NCI-H345 treated with DMSO at 0.1 percent for 48 hours (cell line): ENCODE measurements at regions not wholly inside any gene's neighbourhood (a gene's known extent, or its start where the extent isn't known, plus 50 kb on each side); places are given as distances from the start of the nearest gene placed in this dataset.
"Not testable (repeated sequence)": the region's sequence is repeated elsewhere in the genome, so short reads cannot be mapped to it uniquely, and the experiment has no call there.

Experiments used
- DNase-seq: peaks from one replicate; lab custom pipeline; 2025; ENCODE audit not compliant: unreplicated experiment; lab: John Stamatoyannopoulos, UW

DNA sequence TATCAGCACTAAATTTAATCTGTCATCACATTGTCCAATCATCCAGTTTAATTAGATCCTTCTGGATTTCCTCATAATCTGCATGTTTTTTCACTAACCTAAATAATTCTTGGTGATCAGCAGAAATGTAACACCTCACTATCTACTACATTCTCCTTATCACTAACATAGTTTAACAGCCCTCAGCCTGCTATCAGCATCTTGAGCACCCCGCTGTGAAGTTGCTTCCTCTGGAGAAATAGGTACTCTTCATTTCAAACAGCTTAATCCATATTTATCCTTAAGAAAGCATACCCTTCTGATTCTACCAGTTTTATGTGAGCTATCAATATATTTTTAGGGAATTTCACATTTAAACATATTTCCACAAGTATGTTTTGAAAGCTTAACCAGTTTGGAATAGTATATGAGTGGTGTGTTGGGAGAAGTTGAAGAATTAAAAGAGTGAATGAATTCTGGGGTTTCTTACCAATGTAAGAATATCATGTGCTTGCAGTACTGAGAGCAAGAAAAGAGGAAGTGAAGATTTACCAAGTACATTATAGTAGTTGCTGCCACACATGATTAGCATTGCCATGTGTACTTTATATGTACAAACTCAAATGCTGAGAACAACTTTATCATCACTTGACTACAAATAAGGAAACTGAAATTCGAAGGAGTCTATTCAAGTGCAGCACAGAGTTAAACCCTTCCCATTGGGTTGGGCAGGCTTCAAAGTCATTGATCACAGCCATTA, 771.1 kb upstream of the ADGRL4 start:
- DNase-seq, result no peak

DNA sequence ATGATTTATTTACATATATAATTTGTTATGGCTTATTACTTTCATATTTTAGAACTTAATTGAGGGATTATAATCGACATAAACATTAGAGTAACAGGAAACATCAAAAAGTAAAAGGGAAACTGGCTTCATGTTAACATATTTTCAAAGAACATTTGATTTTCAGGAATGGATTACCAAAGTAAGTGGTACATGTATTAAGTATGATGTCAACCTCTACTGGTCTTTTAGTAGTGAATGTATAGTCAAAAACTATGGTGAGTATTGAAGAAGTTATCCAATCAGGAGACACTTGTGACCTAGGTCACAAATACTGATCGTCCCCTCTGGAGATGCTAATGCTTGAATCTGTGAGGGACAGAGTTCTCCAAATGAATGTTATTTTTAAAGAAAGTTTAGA, 768.9 kb upstream of the ADGRL4 start:
- DNase-seq, result no peak

DNA sequence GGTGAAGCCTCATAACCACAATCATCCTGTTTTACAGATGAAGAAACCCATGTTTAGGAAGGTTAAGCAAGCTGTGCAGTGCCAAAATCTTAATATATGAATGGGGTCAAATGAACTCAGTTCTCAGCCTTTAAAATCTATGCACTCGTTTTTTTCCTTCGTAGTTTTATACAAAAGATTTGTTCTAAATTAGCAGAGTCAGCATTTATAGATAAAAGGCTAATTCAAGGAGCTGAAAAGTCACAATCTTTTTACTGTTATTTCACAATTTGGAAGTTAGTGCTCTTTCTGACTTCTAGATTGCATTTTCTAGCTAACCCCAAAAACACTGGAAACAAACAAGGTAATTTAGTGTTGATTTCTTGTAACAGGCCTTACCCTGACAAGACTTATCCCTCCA, 766.9 kb upstream of the ADGRL4 start:
- no peak for DNase-seq

DNA sequence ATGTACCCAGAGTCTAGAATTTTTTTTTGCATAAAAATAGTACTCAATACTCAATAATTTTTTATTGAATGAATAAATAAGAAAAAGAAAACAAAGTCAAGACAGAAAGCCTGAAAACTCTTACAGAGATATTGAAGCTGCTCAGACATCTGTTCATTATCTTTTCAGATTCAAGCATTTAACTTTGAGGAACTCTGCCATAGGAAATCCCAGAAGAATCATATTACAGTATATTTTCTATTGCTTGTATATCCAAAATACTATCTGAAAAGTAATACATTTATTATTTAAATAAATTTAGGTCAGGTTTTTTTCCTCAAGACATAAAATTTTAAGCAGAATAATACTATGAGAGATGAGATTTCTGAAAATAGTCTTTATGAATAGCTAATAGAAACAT, 755.9 kb upstream of the ADGRL4 start:
- no peak for DNase-seq

DNA sequence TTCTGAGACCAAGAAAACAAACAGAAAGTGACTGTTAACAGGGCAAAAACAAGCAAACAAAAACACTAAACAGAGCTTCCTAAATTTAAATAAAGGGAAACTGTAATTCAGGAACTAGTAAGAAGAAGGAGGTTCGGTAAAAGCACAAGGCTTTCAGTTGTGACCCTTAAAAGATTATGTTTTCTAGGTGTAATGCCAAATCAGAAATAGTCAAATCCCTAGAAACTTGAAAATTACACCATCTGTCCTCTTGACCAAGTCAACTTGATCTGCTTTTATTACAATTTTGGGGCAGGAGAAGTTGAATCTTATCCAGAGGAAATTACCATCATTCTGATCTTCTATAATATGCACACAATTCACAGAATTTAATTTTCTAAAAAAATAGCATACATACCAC, 754.0 kb upstream of the ADGRL4 start:
- no peak for DNase-seq

DNA sequence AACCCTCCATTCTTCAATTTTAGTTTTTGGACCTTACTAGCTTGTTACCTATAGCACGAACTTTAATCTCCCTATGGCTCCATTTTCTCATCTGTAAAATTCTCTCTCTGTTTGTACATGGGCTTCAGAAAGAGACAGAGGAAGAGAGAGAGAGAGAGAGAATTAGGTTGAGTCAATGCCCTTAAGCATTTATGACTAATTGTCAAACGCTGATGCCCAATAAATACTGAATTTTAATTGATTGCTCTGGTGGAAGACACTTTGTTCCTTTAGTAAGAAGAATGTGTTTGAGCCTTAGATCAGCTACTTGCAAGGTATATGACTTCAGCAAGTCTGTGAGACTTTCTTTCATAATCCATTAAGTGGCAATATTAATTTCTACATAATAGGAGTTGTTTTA, 743.1 kb upstream of the ADGRL4 start:
- no peak for DNase-seq

DNA sequence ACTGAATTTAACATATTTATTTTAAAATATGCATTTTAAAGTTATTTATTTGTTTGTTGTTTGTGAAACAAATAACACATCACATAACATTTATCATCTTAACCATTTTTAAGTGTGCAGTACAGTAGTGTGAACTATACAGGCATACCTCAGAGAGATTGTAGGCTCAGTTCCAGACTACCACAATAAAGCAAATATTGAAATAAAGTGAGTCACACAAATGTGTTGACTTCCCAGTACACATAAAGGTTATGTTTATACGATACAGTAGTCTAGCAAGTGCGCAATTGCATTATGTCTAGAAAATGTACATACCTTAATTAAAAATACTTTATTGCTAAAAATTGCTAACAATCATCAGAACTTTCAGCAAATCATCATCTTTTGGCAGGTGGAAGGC, 739.4 kb upstream of the ADGRL4 start:
- no peak for DNase-seq

DNA sequence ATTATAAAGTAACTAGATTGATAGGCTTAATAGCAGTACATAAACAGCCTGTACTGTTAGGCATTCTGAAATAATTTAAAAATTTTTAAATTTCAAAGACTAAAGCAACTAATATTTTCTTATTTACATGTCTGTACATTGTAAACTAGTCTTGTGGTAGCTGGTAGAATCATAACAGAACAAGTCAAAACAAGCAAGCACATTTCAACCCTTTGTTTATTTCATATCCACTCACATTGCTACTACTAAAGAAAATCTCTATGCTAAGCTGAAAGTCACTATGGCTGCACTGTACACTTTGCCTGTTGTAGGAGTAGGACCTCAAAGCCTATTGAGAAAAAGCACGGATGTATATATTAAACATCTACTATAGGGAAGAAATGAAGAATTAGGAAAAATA, 738.2 kb upstream of the ADGRL4 start:
- no peak for DNase-seq

DNA sequence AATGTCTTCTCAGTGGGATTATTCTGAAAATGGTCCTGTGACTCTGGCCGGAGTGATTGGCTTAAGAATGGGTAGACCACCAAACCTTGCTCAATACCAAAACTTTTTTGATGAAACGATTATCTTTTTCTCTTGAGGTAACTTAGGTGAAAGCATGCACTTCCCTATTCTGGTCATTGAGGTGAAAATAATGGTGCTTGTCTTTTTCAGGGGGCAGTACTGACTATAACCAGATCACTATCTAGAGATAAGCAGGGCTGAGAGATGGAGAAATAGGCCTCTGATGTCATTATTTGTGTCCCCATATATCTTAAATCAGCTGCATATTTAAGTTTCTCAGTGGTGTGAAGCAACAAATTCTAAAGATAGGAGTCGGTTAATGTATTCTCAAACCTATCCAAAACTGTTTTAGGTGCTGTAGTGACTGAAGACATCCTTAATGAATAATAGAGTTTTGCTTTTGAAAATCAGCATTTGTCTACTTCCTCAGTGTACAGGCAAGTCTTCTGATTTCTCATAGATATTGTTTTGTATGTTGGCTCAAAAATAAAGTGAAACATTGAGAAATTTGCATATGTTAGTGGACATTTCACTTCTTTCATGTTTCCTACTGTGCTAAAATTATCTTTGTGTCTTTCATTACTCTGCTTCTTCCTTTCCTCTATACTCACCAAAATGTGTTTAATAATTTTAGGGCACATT, 735.3 kb upstream of the ADGRL4 start:
- no peak for DNase-seq

DNA sequence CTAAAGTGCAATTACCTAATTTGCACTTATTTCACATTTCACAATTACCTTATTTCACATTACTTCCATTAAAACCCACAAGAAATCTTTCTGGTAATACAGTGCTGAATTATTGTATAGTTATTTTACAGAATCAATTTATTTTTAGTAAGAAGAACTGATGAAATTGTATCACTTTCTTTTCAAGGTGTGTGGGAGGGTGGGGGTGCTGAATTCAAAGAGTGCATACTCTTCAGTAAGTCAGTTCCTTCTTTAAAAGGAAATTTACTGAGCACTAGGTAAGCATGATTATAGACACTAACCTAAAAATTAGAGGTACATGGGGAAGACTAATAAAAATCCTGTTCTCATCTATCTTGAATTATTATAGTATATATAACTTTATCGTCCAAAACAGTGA, 731.6 kb upstream of the ADGRL4 start:
- DNase-seq, result no peak

DNA sequence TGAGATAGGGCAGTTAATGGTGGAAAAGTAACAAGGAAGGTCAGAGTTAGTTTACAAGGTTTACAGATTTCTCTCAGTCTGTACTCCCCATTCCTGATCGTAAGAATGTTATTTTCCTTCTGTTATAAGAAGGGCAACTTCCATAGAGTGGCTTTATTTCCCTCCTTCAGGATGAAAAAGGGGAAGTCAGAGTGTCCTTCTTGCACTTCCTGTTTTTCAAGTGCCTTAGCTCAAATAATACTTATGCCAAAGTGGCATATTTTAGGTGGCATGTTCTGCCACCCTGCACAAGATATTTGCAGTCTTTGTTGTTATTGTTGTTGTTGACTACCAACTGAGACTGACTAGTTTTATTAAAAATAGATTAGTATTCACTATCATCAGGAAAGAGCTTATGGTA, 730.7 kb upstream of the ADGRL4 start:
- DNase-seq, result no peak

DNA sequence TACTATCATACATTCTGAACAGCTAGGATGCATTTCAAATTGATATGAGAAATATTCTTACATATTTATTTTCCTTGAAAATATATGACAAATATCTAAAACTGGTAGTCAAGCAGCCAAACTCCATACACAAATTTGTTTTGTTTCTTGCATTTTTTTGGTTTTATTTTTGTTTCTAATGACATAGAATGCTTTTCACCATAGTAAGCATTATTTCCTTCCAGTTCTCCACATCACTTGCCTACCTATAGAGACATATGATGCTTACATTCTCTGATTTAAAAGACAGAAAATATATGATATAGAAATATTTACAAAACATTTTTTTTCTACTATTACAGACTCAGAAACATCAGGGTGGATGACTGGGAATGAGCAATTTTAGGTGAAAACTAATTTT, 726.4 kb upstream of the ADGRL4 start:
- DNase-seq, result no peak

DNA sequence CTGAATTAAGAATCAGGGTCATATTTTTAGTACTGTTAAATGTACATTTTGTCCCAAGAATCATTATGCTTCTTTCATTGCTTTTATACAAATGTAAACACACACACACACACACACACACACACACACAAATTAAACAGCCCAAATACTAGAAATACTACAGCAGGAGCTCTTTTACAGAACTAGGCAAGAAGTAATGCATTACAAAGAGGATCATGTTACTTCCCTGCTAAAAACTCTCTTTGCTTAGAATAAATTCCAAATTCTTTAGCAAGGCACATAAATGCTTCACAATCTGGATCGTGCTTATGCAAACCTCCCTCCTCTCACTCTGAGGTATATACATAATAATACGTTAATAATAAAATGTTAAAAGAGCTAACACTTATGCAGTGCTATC, 720.4 kb upstream of the ADGRL4 start:
- DNase-seq, result no peak

DNA sequence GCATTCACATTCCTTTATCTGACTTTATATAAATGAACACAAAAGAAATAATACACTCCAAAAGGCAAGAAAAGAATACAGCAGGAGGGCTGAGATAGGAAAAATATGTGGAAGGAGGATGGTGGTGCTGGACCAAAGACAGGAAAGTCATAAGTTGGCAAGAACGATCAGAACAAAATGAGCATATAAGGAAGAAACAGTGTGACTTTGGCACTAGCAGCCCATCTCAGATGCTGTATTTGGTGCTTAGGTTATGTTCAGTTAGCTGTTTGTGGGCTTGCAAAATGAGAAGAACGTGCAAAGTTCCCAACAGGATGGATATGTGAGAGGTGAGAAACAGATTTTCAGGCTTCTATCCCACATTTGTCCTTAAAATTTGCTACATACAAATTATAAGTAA, 719.8 kb upstream of the ADGRL4 start:
- no peak for DNase-seq

DNA sequence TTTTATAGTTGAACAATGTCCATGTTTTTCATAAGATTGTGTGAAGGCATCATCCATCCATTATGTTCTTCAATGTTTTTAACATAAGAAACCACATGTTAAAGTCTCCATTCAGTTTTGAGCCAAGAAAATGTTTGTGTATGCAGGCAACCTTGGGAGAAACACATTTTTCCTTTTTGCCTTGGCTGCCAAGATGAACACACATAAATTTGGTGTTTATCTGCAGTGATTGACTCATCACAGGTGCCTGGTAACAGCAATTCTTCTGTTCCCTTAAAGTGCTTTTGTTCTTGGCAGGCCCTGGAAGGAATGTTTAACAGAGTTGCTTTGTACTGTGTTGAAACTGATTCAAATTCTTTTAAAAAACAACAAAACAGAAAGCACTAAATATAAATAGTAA, 709.9 kb upstream of the ADGRL4 start:
- DNase-seq, result no peak

DNA sequence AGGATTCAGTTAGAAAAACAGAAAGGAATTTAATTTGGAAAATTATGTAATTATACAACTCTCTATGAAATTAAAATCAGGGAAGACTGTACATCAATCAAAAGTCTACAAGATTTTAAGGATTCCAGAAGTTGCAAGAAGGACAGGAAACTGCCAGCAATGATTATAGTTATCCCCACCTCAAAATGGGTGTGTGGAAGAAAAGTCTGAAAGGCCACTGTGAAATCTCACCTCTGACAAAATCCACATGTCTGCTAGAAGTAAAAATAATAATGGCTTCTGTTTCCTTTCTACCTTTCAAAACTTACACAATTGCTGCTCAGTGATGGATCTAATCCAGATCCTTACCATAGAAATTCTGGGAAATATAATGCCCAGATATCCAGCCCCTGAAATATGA, 708.1 kb upstream of the ADGRL4 start:
- DNase-seq, result no peak

DNA sequence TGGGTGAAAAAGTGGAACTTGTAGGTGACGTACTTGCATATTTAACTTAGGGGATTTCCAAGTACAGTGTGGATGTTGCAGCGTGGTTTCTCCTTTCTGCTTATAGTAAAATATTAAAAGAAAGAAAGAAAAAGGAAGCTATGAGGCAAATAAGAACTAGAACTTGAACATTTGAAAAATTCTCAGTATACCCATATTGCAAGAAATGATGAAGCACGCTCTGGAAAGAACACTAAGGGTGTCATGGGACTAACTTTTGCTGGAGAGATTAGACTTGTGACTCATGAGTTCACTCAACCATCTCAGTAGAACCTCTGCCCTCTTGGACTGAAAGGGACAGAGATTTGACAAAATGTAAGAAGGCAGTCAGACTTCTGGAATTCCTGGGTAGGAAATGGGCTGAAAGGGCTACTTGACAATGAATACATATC, 704.5 kb upstream of the ADGRL4 start:
- DNase-seq, result no peak

DNA sequence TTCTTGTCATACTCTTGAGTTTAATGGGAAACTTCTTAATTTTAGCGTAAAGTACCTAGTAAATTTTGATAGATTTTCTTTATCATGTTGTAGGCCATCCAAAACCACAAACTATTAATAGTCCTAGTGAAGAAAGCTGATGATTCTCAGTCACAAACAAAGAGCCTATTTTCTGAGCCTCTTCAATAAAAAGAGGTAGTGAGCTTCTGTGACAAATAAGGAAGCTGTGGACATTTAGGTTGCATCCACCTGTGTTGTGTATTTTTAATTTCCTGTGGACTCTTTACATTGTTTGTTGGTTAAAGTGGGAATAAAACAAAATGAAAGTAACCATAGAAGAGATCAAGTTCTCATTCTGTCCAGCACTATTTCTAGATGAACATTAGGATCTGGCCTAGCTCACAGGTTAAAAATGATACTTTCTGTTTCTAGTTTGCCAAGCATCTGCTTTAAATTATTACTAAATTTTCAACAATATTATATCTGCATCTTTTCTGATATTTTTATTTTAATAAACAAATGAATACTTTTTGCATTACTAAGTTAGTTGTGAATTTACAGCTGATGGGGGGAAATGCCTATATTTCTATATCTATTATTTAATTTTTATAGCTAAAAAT, 702.2 kb upstream of the ADGRL4 start:
- DNase-seq, result no peak

DNA sequence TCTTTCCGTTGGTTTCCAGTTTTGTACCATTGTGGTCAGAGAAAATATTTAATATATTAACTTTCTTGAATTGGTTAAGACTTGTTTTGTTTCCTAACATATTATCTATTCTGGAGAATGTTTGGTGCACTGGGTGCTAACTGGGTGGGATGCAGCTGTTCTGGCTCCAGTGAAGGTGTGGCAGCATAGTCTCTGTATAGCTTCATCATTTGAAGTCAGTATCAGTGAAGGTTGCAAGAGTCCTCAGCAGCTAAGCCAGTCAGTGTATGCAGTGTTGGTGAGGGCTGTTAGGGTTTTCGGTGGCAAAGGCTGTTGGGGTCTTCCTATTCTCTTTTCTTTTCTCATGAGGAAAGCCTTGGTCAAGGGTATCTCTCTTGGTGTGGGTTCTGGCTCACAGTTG, 698.7 kb upstream of the ADGRL4 start:
- DNase-seq, result no peak

DNA sequence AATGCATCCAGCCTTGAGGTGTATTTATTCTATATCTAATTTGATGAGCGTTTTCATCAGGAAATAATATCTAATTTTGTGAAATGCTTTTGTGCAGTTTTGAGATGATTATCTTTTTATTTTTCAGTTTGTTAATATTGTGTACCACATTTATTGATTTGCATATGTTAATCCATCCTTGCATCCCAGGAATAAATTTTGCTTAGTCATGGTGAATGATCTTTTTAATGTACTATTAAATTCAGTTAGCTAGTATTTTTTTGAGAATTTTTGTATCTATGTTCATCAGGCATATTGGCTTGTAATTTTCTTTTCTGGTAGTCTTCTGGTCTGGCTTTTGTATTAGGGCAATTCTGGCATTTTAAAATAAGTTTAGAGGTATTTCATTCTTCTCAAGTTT, 697.5 kb upstream of the ADGRL4 start:
- no peak for DNase-seq

DNA sequence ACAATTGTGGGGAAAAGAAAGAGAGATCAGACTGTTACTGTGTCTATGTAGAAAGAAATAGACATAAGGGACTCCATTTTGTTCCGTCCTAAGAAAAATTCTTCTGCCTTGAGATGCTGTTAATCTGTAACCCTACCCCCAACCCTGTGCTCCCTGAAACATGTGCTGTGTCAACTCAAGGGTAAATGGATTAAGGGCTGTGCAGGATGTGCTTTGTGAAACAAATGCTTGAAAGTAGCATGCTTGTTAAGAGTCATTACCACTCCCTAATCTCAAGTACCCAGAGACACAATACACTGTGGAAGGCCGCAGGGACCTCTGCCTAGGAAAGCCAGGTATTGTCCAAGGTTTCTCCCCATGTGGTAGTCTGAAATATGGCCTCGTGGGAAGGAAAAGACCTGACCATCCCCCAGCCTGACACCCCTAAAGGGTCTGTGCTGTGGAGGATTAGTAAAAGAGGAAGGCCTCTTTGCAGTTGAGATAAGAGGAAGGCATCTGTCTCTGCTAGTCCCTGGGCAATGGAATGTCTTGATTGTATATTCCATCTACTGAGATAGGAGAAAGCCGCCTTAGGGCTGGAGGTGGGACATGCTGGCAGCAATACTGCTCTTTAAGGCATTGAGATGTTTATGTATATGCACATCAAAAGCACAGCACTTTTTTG, 695.9 kb upstream of the ADGRL4 start:
- not testable (repeated sequence) for DNase-seq

DNA sequence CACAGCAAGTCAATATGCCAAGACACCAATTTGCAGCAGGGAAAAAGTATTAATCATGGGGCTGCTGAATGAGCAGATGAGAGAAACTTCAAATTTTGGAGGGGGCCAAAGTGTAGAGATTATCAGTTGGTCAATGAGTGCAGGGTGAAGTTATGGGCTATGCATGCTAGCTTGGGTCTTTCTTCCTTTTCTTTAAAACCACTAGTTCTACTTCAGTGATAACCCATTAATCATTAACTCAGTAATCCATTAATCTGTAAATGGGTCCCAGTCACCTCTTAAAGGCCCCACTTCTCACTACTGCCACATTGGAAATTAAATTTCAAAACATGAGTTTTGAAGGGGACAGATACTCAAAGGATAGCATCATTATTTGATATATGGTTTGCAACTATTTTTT, 688.6 kb upstream of the ADGRL4 start:
- no peak for DNase-seq
